SK-N-SH treated with all-trans-retinoic acid at 6 μM for 48 hours (cell line): ENCODE measurements at regions not wholly inside any gene's neighbourhood (a gene's known extent, or its start where the extent isn't known, plus 50 kb on each side); places are given as distances from the start of the nearest gene placed in this dataset.

Experiments
- ARNTL ChIP-seq: fragments of 450-650 bp; formaldehyde crosslinking; IDR thresholded peaks from 2 replicates; pipeline ENCODE4 v1.5.0; 2020; ENCODE audit warnings: low read depth, mild to moderate bottlenecking, moderate library complexity, borderline replicate concordance
- BACH2 ChIP-seq: fragments of 250-450 bp; sonication (Bioruptor Pico); IDR thresholded peaks from 2 replicates; pipeline ENCODE4 v1.9.0; 2021; ENCODE audit warnings: mild to moderate bottlenecking, borderline replicate concordance
- CSDC2 ChIP-seq: fragments of 250-450 bp; sonication (Bioruptor Pico); IDR thresholded peaks from 2 replicates; pipeline ENCODE4 v1.5.0; 2020; ENCODE audit warnings: mild to moderate bottlenecking, moderate library complexity
- GLIS3 ChIP-seq: fragments of 250-450 bp; sonication (Bioruptor Pico); IDR thresholded peaks from 2 replicates; pipeline ENCODE4 v1.5.0; 2020; ENCODE audit warnings: mild to moderate bottlenecking, moderate library complexity
- OSR1 ChIP-seq: fragments of 250-450 bp; sonication (Bioruptor Pico); IDR thresholded peaks from 2 replicates; pipeline ENCODE4 v1.8.0; 2022; ENCODE audit warnings: moderate library complexity, mild to moderate bottlenecking, inconsistent platforms
- RARB ChIP-seq: fragments of 250-450 bp; sonication (Bioruptor Pico); IDR thresholded peaks from 2 replicates; pipeline ENCODE4 v1.8.0; 2021; ENCODE audit warnings: mild to moderate bottlenecking, moderate library complexity
- TCF4 ChIP-seq: fragments of 250-450 bp; sonication (Bioruptor Pico); IDR thresholded peaks from 2 replicates; pipeline ENCODE4 v1.8.0; 2021; ENCODE audit warnings: mild to moderate bottlenecking, moderate library complexity, borderline replicate concordance
- TOX ChIP-seq: fragments of 250-450 bp; sonication (Bioruptor Pico); IDR thresholded peaks from 2 replicates; pipeline ENCODE4 v1.8.0; 2021; ENCODE audit warnings: mild to moderate bottlenecking, moderate library complexity, borderline replicate concordance
- ZFP3 ChIP-seq: fragments of 250-450 bp; sonication (Bioruptor Pico); IDR thresholded peaks from 2 replicates; pipeline ENCODE4 v1.5.0; 2020; ENCODE audit warnings: mild to moderate bottlenecking, moderate library complexity
- ZFP30 ChIP-seq: fragments of 450-650 bp; formaldehyde crosslinking; IDR thresholded peaks from 2 replicates; pipeline ENCODE4 v1.5.0; 2022; ENCODE audit warnings: mild to moderate bottlenecking, moderate library complexity
- ZNF70 ChIP-seq: fragments of 450-650 bp; formaldehyde crosslinking; IDR thresholded peaks from 2 replicates; pipeline ENCODE4 v1.5.0; 2020; ENCODE audit warnings: mild to moderate bottlenecking, moderate library complexity
- TF ChIP-seq, protein P1 (sequence below): fragments of 250-450 bp; sonication (Bioruptor Pico); IDR thresholded peaks from 2 replicates; pipeline ENCODE4 v1.5.0; 2020; ENCODE audit warnings: mild to moderate bottlenecking, moderate library complexity
- TF ChIP-seq, protein P2 (sequence below): fragments of 250-450 bp; sonication (Bioruptor Pico); IDR thresholded peaks from 2 replicates; pipeline ENCODE4 v1.8.0; 2021; ENCODE audit warnings: low read depth, mild to moderate bottlenecking, moderate library complexity, borderline replicate concordance
- TF ChIP-seq, protein P3 (sequence below): fragments of 250-450 bp; sonication (Bioruptor Pico); IDR thresholded peaks from 2 replicates; pipeline ENCODE4 v1.8.0; 2020; ENCODE audit warnings: mild to moderate bottlenecking, moderate library complexity, borderline replicate concordance

DNA sequence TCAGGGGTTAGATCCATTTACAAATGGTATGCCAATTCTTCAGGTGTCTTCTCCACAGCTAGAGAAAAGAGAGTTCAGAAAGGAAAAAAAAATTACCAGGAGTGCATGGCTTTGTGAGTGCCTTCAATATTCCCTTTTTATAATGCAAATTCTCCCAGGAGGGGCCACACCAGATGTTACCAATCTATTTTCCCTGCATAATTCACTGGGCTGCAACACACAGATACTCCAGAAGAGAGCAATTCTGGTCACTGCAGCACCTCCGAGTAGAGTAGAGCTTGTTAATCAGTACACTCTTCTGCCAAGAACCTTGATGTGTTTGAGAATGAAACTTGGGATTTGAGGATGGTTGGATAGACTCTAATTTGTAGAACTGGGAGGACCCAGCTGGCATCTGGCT lies 80.7 kb upstream of the SPRED1 start:
- TF ChIP-seq ARNTL (CRISPR knock-in tag) (no peak), ZFP3 (CRISPR knock-in tag) (no peak), BACH2 (CRISPR knock-in tag) (no peak), ZNF70 (CRISPR knock-in tag) (no peak), RARB (CRISPR knock-in tag) (no peak), ZFP30 (CRISPR knock-in tag) (no peak), CSDC2 (no peak), GLIS3 (CRISPR knock-in tag) (no peak), TOX (CRISPR knock-in tag) (no peak), TCF4 (CRISPR knock-in tag) (no peak), OSR1 (CRISPR knock-in tag) (no peak)
- TF ChIP-seq, protein P1, sequence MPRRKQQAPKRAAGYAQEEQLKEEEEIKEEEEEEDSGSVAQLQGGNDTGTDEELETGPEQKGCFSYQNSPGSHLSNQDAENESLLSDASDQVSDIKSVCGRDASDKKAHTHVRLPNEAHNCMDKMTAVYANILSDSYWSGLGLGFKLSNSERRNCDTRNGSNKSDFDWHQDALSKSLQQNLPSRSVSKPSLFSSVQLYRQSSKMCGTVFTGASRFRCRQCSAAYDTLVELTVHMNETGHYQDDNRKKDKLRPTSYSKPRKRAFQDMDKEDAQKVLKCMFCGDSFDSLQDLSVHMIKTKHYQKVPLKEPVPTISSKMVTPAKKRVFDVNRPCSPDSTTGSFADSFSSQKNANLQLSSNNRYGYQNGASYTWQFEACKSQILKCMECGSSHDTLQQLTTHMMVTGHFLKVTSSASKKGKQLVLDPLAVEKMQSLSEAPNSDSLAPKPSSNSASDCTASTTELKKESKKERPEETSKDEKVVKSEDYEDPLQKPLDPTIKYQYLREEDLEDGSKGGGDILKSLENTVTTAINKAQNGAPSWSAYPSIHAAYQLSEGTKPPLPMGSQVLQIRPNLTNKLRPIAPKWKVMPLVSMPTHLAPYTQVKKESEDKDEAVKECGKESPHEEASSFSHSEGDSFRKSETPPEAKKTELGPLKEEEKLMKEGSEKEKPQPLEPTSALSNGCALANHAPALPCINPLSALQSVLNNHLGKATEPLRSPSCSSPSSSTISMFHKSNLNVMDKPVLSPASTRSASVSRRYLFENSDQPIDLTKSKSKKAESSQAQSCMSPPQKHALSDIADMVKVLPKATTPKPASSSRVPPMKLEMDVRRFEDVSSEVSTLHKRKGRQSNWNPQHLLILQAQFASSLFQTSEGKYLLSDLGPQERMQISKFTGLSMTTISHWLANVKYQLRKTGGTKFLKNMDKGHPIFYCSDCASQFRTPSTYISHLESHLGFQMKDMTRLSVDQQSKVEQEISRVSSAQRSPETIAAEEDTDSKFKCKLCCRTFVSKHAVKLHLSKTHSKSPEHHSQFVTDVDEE (CRISPR knock-in tag): no peak
- TF ChIP-seq, protein P2, sequence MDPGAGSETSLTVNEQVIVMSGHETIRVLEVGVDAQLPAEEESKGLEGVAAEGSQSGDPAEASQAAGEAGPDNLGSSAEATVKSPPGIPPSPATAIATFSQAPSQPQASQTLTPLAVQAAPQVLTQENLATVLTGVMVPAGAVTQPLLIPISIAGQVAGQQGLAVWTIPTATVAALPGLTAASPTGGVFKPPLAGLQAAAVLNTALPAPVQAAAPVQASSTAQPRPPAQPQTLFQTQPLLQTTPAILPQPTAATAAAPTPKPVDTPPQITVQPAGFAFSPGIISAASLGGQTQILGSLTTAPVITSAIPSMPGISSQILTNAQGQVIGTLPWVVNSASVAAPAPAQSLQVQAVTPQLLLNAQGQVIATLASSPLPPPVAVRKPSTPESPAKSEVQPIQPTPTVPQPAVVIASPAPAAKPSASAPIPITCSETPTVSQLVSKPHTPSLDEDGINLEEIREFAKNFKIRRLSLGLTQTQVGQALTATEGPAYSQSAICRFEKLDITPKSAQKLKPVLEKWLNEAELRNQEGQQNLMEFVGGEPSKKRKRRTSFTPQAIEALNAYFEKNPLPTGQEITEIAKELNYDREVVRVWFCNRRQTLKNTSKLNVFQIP (CRISPR knock-in tag): no peak
- TF ChIP-seq, protein P3, sequence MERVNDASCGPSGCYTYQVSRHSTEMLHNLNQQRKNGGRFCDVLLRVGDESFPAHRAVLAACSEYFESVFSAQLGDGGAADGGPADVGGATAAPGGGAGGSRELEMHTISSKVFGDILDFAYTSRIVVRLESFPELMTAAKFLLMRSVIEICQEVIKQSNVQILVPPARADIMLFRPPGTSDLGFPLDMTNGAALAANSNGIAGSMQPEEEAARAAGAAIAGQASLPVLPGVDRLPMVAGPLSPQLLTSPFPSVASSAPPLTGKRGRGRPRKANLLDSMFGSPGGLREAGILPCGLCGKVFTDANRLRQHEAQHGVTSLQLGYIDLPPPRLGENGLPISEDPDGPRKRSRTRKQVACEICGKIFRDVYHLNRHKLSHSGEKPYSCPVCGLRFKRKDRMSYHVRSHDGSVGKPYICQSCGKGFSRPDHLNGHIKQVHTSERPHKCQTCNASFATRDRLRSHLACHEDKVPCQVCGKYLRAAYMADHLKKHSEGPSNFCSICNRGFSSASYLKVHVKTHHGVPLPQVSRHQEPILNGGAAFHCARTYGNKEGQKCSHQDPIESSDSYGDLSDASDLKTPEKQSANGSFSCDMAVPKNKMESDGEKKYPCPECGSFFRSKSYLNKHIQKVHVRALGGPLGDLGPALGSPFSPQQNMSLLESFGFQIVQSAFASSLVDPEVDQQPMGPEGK (CRISPR knock-in tag): no peak
